NCI-H1694 treated with DMSO at 0.1 percent for 48 hours (cell line): ENCODE measurements at regions not wholly inside any gene's neighbourhood (a gene's known extent, or its start where the extent isn't known, plus 50 kb on each side); places are given as distances from the start of the nearest gene placed in this dataset.

ENCODE experiments used
- DNase-seq: peaks from one replicate; lab custom pipeline; 2025; lab: John Stamatoyannopoulos, UW

DNA sequence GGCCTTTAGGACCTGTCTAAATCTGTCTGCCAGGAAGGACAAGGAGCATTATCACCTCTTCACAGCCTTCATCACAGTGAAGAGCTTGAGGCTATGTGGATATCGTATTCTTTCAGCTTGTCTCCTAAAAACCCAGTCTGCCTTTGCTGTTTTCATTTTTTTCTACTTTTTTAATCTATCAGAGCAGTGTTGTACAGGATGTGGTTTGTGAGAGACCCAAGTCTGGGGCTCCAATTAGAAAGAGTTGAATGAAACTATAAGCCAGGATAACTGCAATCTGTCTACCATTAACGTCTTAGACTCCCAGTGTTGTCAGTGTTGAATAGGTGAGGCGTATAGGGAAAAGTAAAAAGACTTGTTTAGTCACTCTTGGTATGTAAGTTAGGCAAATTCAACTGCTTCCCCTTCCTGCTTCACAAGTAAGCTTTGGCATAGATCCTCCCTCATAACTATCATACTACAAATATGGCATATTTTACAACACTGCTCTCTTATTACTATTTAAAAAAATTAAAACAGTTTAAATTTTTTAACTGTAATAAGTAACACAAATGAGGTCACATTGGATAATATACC is 1225.8 kb upstream of the PRMT6 start:
- DNase-seq, result no peak

DNA sequence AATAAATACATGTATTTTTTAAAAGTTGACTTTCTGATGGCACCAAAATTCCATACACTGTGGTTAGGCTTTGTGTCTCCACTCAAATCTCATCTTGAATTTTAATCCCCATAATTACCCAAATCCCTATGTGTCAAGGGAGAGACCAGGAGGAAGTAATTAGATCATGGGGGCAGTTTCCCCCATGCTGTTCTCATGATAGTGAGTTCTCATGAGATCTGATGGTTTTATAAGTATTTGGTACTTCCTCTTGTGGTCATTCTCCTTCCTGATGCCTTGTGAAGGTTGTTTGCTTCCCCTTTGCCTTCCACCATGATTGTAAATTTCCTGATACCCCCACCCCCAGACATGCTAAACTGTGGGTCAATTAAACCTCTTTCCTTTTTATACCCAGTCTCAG is 1218.4 kb upstream of the PRMT6 start:
- no peak for DNase-seq

DNA sequence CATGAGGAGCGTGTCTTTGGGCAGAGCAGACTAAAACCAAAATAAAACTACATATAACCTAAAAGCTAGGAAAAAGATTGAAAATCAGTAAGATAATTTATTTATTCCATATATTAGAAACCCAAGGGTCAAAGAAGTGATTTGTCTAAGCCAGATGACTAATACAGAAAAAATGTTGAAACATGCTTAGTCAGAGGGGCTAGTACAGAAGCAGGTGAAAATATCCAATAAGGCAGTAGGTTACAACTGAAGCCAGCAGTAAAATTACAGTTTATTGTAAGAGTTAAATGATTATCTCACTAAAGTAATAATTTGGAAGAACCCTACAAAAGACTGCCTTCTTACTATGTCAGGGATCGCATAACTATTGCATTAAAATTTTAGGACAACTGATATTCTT is 1190.9 kb upstream of the PRMT6 start:
- no peak for DNase-seq

DNA sequence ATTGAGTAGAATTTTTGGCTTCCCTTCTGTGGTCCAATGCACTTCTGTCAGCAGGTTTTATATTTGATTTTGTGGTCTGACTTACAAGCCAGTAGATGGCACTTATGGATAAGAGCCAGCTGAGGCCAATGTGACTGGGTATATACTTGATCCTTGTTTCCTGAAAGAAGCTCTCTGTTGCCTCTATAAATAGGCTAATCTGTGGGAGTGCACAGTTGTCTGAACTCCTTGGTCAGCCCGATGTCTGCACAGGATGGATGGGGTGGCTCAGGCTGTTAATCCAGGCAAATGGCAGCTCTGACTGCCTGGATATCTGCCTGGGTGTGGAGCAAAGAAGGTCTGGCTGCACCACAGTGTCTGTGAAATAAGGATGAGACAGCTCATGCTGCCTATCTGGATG is 1183.7 kb upstream of the PRMT6 start:
- DNase-seq, result no peak

- DNase-seq, result no peak
Observed at GRCh38 chr1:105874621-105875020, 1181.9 kb upstream of the PRMT6 start.

GRCh38 chr1:105886309-105886708 is 1170.2 kb upstream of the PRMT6 start:
- DNase-seq, result no peak

GRCh38 chr1:105891308-105891707 is 1165.2 kb upstream of the PRMT6 start:
- no peak for DNase-seq

GRCh38 chr1:105894006-105894405 is 1162.5 kb upstream of the PRMT6 start:
- no peak for DNase-seq

GRCh38 chr1:105909811-105910210 is 1146.7 kb upstream of the PRMT6 start:
- DNase-seq, result no peak

DNA sequence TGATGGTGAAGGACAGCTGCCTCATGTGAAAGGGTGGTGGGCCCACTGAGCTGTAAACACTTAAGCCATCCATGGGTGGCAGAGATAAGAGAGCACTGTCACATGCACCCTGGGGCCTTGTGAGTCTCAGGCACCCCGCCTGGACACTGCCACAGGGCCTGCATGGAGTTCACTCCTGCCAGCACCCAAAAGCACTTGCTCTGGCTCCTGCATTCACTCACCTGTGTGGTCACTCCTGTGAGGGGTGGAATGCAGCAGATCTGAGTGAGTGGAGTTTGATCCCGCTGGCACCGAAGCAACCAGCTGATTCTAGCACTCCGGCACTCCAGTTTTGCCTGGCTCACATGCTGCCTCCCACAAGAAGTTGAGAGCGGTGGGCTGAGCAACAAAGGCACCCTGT is 1142.1 kb upstream of the PRMT6 start:
- no peak for DNase-seq

GRCh38 chr1:105934806-105935205 is 1121.7 kb upstream of the PRMT6 start:
- DNase-seq, result no peak

DNA sequence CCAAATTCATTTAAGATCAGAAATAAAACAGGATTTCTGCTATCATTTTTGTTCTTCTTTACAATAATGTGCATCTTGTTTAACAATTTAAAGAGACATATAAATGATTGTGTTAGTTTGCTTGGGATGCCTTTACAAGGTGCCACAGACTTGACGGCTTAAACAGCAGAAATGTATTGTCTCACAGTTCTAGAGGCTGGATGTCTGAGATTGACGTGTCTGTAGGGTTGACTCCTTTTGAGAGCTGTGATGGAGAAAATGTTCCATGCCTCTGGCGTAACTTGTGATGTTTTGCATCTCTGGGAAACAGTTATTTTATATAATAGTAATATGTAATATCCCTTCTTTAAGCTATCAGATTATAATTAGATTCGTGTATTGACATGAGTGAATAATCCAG is 1091.6 kb upstream of the PRMT6 start:
- DNase-seq, result no peak

- DNase-seq, result no peak
Observed at GRCh38 chr1:105997516-105997915, 1059.0 kb upstream of the PRMT6 start.

DNA sequence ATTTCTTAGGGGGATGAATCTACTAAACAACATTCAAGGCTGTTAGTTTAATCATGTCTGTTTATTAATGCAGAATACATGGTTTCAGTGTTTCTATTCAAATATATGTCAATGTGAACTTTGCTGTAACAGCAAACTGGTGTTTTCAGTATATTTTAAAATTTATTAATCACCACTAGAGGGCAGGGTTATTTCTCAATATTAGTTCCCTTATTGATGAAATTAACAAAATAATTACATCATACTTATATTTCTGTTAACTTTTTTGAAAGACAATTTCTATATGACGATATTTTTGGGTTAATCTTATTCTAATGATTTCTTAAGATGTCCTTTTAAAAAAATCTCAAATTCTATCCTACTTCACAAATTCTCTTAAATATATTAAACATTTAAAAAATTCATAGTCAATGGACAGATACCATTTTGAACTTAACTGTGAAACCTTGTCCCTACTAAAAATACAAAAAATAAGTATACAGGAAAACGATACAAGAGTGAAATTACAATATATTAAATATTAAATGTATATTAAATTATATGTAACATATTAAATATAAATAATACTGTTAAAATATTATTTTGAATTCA is 1034.1 kb upstream of the PRMT6 start:
- peak; percentile 11 for DNase-seq

GRCh38 chr1:106027871-106028270 is 1028.6 kb upstream of the PRMT6 start:
- DNase-seq, result no peak

GRCh38 chr1:106037526-106037925 is 1018.9 kb upstream of the PRMT6 start:
- DNase-seq, result no peak

DNA sequence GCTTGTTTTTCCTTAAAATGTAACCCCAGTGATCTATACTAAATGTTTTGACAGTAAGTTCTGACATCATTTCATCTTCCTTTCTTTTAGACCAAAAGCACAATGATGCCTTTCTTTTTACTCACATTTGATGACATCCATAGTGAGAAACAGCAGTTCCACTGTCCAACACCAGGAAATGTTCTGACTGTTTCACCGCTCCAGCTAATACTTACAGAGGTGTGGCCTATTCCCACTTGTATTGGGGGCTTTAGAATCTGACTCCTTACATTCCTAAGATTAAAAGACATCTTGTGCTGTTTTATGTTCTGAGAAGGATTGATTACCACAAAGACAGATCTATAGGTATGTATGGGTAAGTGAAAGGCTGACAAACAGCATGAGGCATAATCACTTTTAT is 1018.2 kb upstream of the PRMT6 start:
- DNase-seq, result no peak

GRCh38 chr1:106043971-106044370 is 1012.5 kb upstream of the PRMT6 start:
- no peak for DNase-seq

DNA sequence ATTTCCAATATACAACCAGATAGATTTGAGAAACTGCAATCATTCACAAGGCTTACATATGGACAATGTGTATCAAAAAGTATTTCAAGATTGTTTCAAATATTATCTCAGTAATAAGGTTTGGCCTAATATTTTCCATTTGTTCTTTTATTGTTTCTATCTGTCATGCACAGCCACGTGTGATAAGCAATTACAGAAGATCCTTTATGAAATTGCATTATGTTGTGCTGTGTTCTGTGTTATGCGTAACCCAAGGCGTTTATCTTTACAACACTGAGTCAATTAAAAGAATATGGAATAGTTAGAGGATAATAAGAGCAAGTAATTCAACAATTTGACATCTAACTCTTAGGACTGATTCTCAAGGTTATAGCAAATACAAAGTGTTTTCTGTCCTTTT is 1009.3 kb upstream of the PRMT6 start:
- DNase-seq, result no peak

- no peak for DNase-seq
Observed at GRCh38 chr1:106049595-106049994, 1006.9 kb upstream of the PRMT6 start.

GRCh38 chr1:106055855-106056254 is 1000.6 kb upstream of the PRMT6 start:
- peak; percentile 74 for DNase-seq

DNA sequence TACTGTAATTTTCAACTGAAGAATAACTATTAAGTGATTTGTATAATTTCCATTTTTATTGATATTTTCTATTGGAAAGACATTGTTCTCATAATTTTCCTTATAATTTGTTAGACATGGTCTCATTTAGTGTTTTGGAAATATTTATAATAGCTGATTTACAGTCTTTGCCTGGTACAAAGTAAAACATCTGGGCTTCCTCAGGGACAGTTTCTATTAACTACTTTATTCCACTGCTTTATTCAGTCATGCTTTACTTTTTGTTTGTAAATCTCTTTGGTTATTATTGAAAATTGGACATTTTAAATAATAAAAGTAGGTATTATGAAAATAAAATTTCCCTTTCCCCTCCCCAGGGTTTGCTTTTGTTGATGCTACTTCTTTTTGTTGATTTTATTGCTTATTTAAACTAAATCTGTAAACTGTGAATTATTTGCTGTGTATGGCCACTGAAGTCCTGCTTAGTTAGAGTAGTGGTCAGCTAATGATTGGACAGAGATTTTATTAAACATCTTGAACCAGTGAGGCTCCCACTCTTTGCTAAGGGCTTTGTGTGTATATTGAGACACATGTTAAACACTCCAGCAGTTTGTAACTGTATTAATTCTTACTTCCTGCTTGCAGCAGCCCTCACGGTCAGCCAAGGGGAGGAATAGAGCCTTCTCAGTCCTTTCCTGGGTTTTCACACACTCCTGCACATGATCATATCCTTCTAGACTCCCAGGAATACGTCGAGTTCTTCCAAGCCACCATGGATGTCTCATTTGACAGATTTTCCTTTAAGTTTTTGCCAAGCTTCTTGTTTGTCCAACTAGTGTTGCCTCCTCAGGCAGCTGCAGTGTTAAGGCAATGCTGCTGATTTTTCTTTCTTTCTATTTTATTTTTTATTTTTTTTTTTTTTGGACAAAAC is 994.6 kb upstream of the PRMT6 start:
- no peak for DNase-seq

- DNase-seq, result no peak
Observed at GRCh38 chr1:106063510-106063909, 993.0 kb upstream of the PRMT6 start.
